ENCODE measurements at regions not wholly inside any gene's neighbourhood (a gene's known extent, or its start where the extent isn't known, plus 50 kb on each side); places are given as distances from the start of the nearest gene placed in this dataset.

DNA sequence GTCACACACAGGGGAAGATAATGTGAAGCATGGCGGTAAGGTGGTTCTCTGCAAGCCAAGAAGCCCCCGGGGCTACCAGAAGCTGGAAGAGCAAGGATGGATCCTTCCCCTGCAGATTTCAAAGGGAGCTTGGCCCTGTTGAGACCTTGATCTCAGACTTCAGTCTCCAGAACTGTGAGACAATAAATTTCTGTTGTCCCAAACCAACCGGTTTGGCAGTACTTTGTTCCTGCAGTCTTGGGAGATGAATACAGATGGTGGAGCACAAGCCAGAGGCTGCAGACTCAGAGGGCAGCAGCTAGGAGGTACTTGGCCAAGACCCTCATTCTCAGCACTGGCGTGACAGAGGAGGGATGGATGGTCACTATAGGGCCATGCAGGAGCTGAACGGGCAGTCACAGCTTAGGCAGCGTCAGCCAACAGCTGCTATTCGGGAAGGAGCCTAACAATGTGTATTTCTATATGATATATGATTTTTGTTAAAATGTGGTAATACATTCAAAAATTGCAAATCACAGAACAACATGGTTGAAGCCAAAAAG lies 387.3 kb downstream of the TNS3 start:
- no peak for FAIRE-seq
- TF ChIP-seq PAX5 (IDR thresholded peaks at IDR 0.05; ENCODE audit: insufficient read depth, low read length, severe bottlenecking) (no peak), POLR2AphosphoS5 (IDR thresholded peaks at IDR 0.05; ENCODE audit: low read depth, low read length) (no peak), SPI1 (IDR thresholded peaks at IDR 0.05; ENCODE audit: low read depth, low read length) (no peak), POU2F2 (IDR thresholded peaks at IDR 0.05; ENCODE audit: low read depth, low read length) (no peak), TAF1 (IDR thresholded peaks at IDR 0.05; ENCODE audit: low read depth, low read length) (no peak), POLR2A (IDR thresholded peaks at IDR 0.05; ENCODE audit: low read depth, low read length) (no peak)
- DNase-seq (ENCODE audit: insufficient read length, low spot score) = no peak

- TF ChIP-seq POLR2A (IDR thresholded peaks at IDR 0.05; ENCODE audit: low read depth, low read length) (no peak), POU2F2 (IDR thresholded peaks at IDR 0.05; ENCODE audit: low read depth, low read length) (no peak), PAX5 (IDR thresholded peaks at IDR 0.05; ENCODE audit: insufficient read depth, low read length, severe bottlenecking) (no peak), POLR2AphosphoS5 (IDR thresholded peaks at IDR 0.05; ENCODE audit: low read depth, low read length) (no peak), TAF1 (IDR thresholded peaks at IDR 0.05; ENCODE audit: low read depth, low read length) (no peak), SPI1 (IDR thresholded peaks at IDR 0.05; ENCODE audit: low read depth, low read length) (no peak)
- no peak for FAIRE-seq
Observed at GRCh38 chr7:47192978-47193377, 388.9 kb downstream of the TNS3 start.

DNA sequence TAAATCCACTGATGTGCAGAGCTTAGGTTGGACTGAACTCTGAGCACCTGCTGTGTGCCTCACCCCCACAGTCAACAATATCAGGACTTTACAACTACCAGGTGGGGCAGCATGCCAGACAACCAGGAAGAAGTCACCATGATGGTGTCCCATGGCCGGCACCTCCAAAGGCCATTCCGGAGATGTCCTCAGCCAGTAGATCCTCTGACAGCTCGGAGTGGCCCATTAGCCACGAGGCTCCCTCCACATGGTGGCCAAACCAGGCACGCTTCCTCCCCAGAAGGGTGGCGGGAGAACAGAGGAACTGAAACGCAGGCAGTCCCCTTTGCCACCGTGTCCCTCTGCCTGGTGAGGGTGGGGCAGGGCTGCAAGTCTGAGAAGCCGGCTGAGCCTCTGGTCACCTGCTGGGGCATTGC lies 390.0 kb downstream of the TNS3 start:
- no peak for DNase-seq (ENCODE audit: insufficient read length, low spot score)
- TF ChIP-seq POLR2AphosphoS5 (IDR thresholded peaks at IDR 0.05; ENCODE audit: low read depth, low read length) = no peak
- TF ChIP-seq SPI1 (IDR thresholded peaks at IDR 0.05; ENCODE audit: low read depth, low read length) = 0 out of 2 replicates have a peak, but pooled peaks have one; percentile 23
- TF ChIP-seq PAX5 (IDR thresholded peaks at IDR 0.05; ENCODE audit: insufficient read depth, low read length, severe bottlenecking) = no peak
- no peak for TF ChIP-seq POU2F2 (IDR thresholded peaks at IDR 0.05; ENCODE audit: low read depth, low read length)
- TF ChIP-seq POLR2A (IDR thresholded peaks at IDR 0.05; ENCODE audit: low read depth, low read length) = no peak
- TF ChIP-seq TAF1 (IDR thresholded peaks at IDR 0.05; ENCODE audit: low read depth, low read length) = no peak
- no peak for FAIRE-seq

More at GRCh38 chr7:47192978-47193377, 388.9 kb downstream of the TNS3 start:
- no peak for DNase-seq (ENCODE audit: insufficient read length, low spot score)

- FAIRE-seq = no peak
- TF ChIP-seq TAF1 (IDR thresholded peaks at IDR 0.05; ENCODE audit: low read depth, low read length) = no peak
- no peak for TF ChIP-seq PAX5 (IDR thresholded peaks at IDR 0.05; ENCODE audit: insufficient read depth, low read length, severe bottlenecking)
- TF ChIP-seq POLR2AphosphoS5 (IDR thresholded peaks at IDR 0.05; ENCODE audit: low read depth, low read length) = no peak
- TF ChIP-seq SPI1 (IDR thresholded peaks at IDR 0.05; ENCODE audit: low read depth, low read length) = no peak
- no peak for TF ChIP-seq POLR2A (IDR thresholded peaks at IDR 0.05; ENCODE audit: low read depth, low read length)
- no peak for TF ChIP-seq POU2F2 (IDR thresholded peaks at IDR 0.05; ENCODE audit: low read depth, low read length)
- no peak for DNase-seq (ENCODE audit: insufficient read length, low spot score)
Observed at GRCh38 chr7:47191316-47191715, 390.6 kb downstream of the TNS3 start.

DNA sequence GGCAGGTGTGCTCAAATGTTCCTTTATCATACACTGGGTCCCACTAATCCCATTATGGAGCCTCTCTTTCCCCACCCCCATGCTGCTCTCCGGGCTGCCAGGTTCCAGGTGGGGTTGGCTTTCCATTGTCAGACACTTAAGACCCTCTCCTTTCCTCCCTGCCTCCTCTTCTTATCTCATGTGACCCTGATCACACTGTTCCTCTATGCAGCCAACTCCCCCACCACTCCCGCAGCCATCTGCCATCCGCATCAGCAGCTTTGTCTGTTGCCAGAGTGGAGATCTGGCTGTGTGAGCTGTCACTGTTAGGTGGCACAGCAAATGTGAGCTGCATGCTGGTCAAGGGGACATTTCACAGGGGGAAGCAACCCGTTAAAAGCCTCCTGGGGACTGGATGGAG lies 391.4 kb downstream of the TNS3 start:
- no peak for DNase-seq (ENCODE audit: insufficient read length, low spot score)
- no peak for FAIRE-seq
- TF ChIP-seq POU2F2 (IDR thresholded peaks at IDR 0.05; ENCODE audit: low read depth, low read length) (no peak), POLR2AphosphoS5 (IDR thresholded peaks at IDR 0.05; ENCODE audit: low read depth, low read length) (no peak), PAX5 (IDR thresholded peaks at IDR 0.05; ENCODE audit: insufficient read depth, low read length, severe bottlenecking) (no peak), POLR2A (IDR thresholded peaks at IDR 0.05; ENCODE audit: low read depth, low read length) (no peak)

- FAIRE-seq (no peak), DNase-seq (ENCODE audit: insufficient read length, low spot score) (no peak)
- no peak for TF ChIP-seq POLR2AphosphoS5 (IDR thresholded peaks at IDR 0.05; ENCODE audit: low read depth, low read length)
- no peak for TF ChIP-seq POLR2A (IDR thresholded peaks at IDR 0.05; ENCODE audit: low read depth, low read length)
- no peak for TF ChIP-seq TAF1 (IDR thresholded peaks at IDR 0.05; ENCODE audit: low read depth, low read length)
- TF ChIP-seq SPI1 (IDR thresholded peaks at IDR 0.05; ENCODE audit: low read depth, low read length) = no peak
- TF ChIP-seq POU2F2 (IDR thresholded peaks at IDR 0.05; ENCODE audit: low read depth, low read length) = no peak
- TF ChIP-seq PAX5 (IDR thresholded peaks at IDR 0.05; ENCODE audit: insufficient read depth, low read length, severe bottlenecking) = no peak
Observed at GRCh38 chr7:47188653-47189315, 393.1 kb downstream of the TNS3 start.

DNA sequence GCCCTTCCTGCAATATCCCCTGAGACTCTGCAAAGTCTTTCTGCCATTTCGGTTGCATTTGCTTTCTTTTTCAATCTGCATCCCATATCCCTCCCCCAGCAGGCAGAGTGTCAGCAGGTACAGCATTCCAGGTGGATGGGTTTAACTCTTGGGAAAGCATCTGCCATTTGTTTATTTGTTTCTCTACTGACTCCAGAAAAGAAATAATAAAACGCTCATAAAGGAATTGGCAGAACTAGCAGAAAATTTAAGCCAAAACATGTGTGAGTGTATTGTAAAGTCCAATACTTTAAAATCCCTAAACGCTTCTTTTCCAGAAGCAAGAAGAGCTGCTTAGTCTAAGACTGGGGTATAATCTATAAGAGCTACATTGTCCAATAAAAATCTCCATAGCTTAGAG lies 393.8 kb downstream of the TNS3 start:
- DNase-seq (ENCODE audit: insufficient read length, low spot score) = no peak
- no peak for FAIRE-seq
- TF ChIP-seq POLR2AphosphoS5 (IDR thresholded peaks at IDR 0.05; ENCODE audit: low read depth, low read length) (no peak), POLR2A (IDR thresholded peaks at IDR 0.05; ENCODE audit: low read depth, low read length) (no peak), POU2F2 (IDR thresholded peaks at IDR 0.05; ENCODE audit: low read depth, low read length) (no peak), PAX5 (IDR thresholded peaks at IDR 0.05; ENCODE audit: insufficient read depth, low read length, severe bottlenecking) (no peak), SPI1 (IDR thresholded peaks at IDR 0.05; ENCODE audit: low read depth, low read length) (no peak), TAF1 (IDR thresholded peaks at IDR 0.05; ENCODE audit: low read depth, low read length) (no peak)

GRCh38 chr7:47186316-47186715 lies 395.6 kb downstream of the TNS3 start:
- FAIRE-seq (peak; percentile 35), DNase-seq (ENCODE audit: insufficient read length, low spot score) (no peak)

GRCh38 chr7:47185839-47186238 lies 396.1 kb downstream of the TNS3 start:
- no peak for FAIRE-seq

More at GRCh38 chr7:47186316-47186715, 395.6 kb downstream of the TNS3 start:
- TF ChIP-seq SPI1 (IDR thresholded peaks at IDR 0.05; ENCODE audit: low read depth, low read length) = peak; percentile 83
- TF ChIP-seq TAF1 (IDR thresholded peaks at IDR 0.05; ENCODE audit: low read depth, low read length) = no peak

More at GRCh38 chr7:47185839-47186238, 396.1 kb downstream of the TNS3 start:
- TF ChIP-seq POLR2A (IDR thresholded peaks at IDR 0.05; ENCODE audit: low read depth, low read length) (no peak), POU2F2 (IDR thresholded peaks at IDR 0.05; ENCODE audit: low read depth, low read length) (no peak), TAF1 (IDR thresholded peaks at IDR 0.05; ENCODE audit: low read depth, low read length) (no peak), POLR2AphosphoS5 (IDR thresholded peaks at IDR 0.05; ENCODE audit: low read depth, low read length) (no peak), PAX5 (IDR thresholded peaks at IDR 0.05; ENCODE audit: insufficient read depth, low read length, severe bottlenecking) (no peak), SPI1 (IDR thresholded peaks at IDR 0.05; ENCODE audit: low read depth, low read length) (no peak)
- DNase-seq (ENCODE audit: insufficient read length, low spot score) = no peak
